ENCODE measurements at regions not wholly inside any gene's neighbourhood (a gene's known extent, or its start where the extent isn't known, plus 50 kb on each side); places are given as distances from the start of the nearest gene placed in this dataset.

- no peak for TF ChIP-seq CTCF (conservative IDR thresholded peaks at IDR 0.05)
- no peak for TF ChIP-seq ZFX (IDR thresholded peaks at IDR 0.05)
Observed at GRCh38 chr6:167226791-167227190, 64.3 kb upstream of the UNC93A start.

Measured in C4-2B (cell line).